CD14-positive monocyte (primary cell): ENCODE measurements at regions not wholly inside any gene's neighbourhood (a gene's known extent, or its start where the extent isn't known, plus 50 kb on each side); places are given as distances from the start of the nearest gene placed in this dataset.
"Not testable (repeated sequence)": the region's sequence is repeated elsewhere in the genome, so short reads cannot be mapped to it uniquely, and the experiment has no call there.

Experiments
- DNase-seq, 3 donors: peaks; one replicate each; pipeline ENCODE4 v3.0.0-alpha.2; 2011 to 2022
- H2AFZ ChIP-seq: 2 replicates; pipeline ENCODE4 v1.6.0; 2012; ENCODE audit warnings: mild to moderate bottlenecking, low read depth, low read length, inconsistent platforms; ENCODE audit not compliant: insufficient read depth, poor library complexity, severe bottlenecking
- H3K27ac ChIP-seq, 2 donors: 1 replicate in 1 of 2; 2 replicates in 1 of 2; pipeline ENCODE4 v1.5.1; 2012 to 2013; ENCODE audit warnings: low read length in 2 of 2, control low read depth in 1 of 2, inconsistent platforms in 1 of 2, low read depth in 1 of 2, mild to moderate bottlenecking in 1 of 2
- H3K27me3 ChIP-seq, 2 donors: one replicate each; pipeline versions ENCODE4 v1.6.0 to v1.6.1; 2011 to 2013; ENCODE audit warnings: low read length in 2 of 2; ENCODE audit not compliant: control insufficient read depth in 2 of 2, insufficient read depth in 2 of 2
- H3K36me3 ChIP-seq, 2 donors: replicated peaks in 1 of 2; 1 replicate in 1 of 2; 2 replicates in 1 of 2; pipeline versions ENCODE4 v1.5.1 to v1.6.1; 2012 to 2013; ENCODE audit warnings: low read length in 2 of 2, control low read depth in 1 of 2, inconsistent platforms in 1 of 2, mild to moderate bottlenecking in 1 of 2; ENCODE audit not compliant: insufficient read depth in 2 of 2, control insufficient read depth in 1 of 2
- H3K4me1 ChIP-seq, 2 donors: 1 replicate in 1 of 2; 2 replicates in 1 of 2; pipeline versions ENCODE4 v1.5.1 to v1.6.1; 2012 to 2013; ENCODE audit warnings: low read length in 2 of 2, control low read depth in 1 of 2, inconsistent platforms in 1 of 2, mild to moderate bottlenecking in 1 of 2, moderate library complexity in 1 of 2; ENCODE audit not compliant: insufficient read depth in 2 of 2, control insufficient read depth in 1 of 2
- H3K4me2 ChIP-seq: replicated peaks from 2 replicates; pipeline ENCODE3; 2012; ENCODE audit warnings: low read length, moderate library complexity, mild to moderate bottlenecking; ENCODE audit not compliant: poor library complexity, severe bottlenecking; ENCODE audit errors: extremely low read depth
- H3K4me3 ChIP-seq, 3 experiments: fragments of 200-600 bp in 1 of 3; sonication (generic) in 1 of 3; replicated peaks in 1 of 3; 1 replicate in 2 of 3; 2 replicates in 1 of 3; pipeline ENCODE4 v1.5.1; 2011 to 2013; ENCODE audit warnings: low read length in 3 of 3, mild to moderate bottlenecking in 3 of 3, control low read depth in 2 of 3, low read depth in 2 of 3, inconsistent platforms in 1 of 3, moderate library complexity in 1 of 3
- H3K79me2 ChIP-seq: 2 replicates; pipeline ENCODE4 v1.6.0; 2012; ENCODE audit warnings: mild to moderate bottlenecking, control low read depth, inconsistent platforms, low read length, moderate library complexity; ENCODE audit not compliant: insufficient read depth
- H3K9ac ChIP-seq: 2 replicates; pipeline ENCODE4 v1.6.0; 2017; ENCODE audit warnings: low read length, mild to moderate bottlenecking; ENCODE audit not compliant: insufficient read depth, poor library complexity, severe bottlenecking
- H3K9me3 ChIP-seq, 2 donors: replicated peaks in 1 of 2; 1 replicate in 1 of 2; 2 replicates in 1 of 2; pipeline versions ENCODE4 v1.5.1 to v1.6.1; 2012 to 2013; ENCODE audit warnings: low read length in 2 of 2, control low read depth in 1 of 2; ENCODE audit not compliant: control insufficient read depth in 1 of 2, insufficient read depth in 1 of 2
- H4K20me1 ChIP-seq: 2 replicates; pipeline ENCODE4 v1.6.0; 2012; ENCODE audit warnings: mild to moderate bottlenecking, low read length, control low read depth, moderate library complexity; ENCODE audit not compliant: insufficient read depth
- H3K27ac Mint-ChIP-seq, 7 donors: one replicate each; pipeline ENCODE4 v1.8.0; 2020; ENCODE audit warnings: mild to moderate bottlenecking in 7 of 7, mixed read lengths in 7 of 7, moderate library complexity in 6 of 7, inconsistent platforms in 2 of 7
- H3K27me3 Mint-ChIP-seq, 3 donors: one replicate each; pipeline ENCODE4 v1.8.0; 2021 to 2022; ENCODE audit warnings: low read depth in 3 of 3, mild to moderate bottlenecking in 3 of 3, mixed read lengths in 3 of 3, moderate library complexity in 3 of 3, inconsistent platforms in 1 of 3
- H3K36me3 Mint-ChIP-seq, 2 donors: one replicate each; pipeline ENCODE4 v1.8.0; 2020; ENCODE audit warnings: mixed read lengths in 2 of 2, inconsistent platforms in 1 of 2, mild to moderate bottlenecking in 1 of 2
- H3K4me1 Mint-ChIP-seq: one replicate; pipeline ENCODE4 v1.8.0; 2020; ENCODE audit warnings: mild to moderate bottlenecking, mixed read lengths
- H3K4me3 Mint-ChIP-seq, 2 donors: one replicate each; pipeline ENCODE4 v1.8.0; 2020; ENCODE audit warnings: mild to moderate bottlenecking in 2 of 2, mixed read lengths in 2 of 2, moderate library complexity in 1 of 2
- H3K9me3 Mint-ChIP-seq, 7 donors: one replicate each; pipeline ENCODE4 v1.8.0; 2020 to 2022; ENCODE audit warnings: mixed read lengths in 7 of 7, mild to moderate bottlenecking in 6 of 7, moderate library complexity in 6 of 7, inconsistent platforms in 2 of 7
- WGBS: methylation state at CpG from one replicate; pipeline ENCODE4 v1.1.5; 2013; ENCODE audit warnings: missing lambda C conversion rate; ENCODE audit not compliant: insufficient coverage; 5-methylcytosine and 5-hydroxymethylcytosine counted together
- intact Hi-C, 2 donors: fragments of 100-400 bp; cut with micrococcal nuclease; formaldehyde crosslinking; loops; one replicate each; pipeline versions ENCODE4 v1.15.0 to v1.15.1; 2023
- TF ChIP-seq, protein P1 (sequence below): fragments of 200-600 bp; IDR thresholded peaks from one replicate; pipeline ENCODE4 v1.8.0; 2022; ENCODE audit warnings: antibody characterized with exemption, mild to moderate bottlenecking

DNA sequence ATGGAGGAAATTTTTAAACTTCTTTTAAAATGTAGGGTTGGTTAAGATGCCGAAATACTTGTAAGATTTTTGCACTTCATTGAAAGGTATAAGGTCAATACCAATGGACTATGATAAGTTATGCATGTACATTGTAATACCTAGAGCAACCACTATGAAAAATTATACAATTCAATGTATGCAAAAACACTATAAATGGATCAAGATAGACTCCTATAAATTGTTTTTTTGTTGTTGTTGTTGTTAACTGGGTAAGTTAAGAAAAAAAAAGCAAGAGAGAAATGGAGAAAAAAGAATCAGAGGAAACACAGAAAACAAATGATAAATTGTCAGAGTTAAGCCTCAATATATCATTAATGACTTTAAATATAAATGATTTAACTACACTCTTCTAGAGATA, 421.2 kb downstream of the TMEM182 start:
- no peaks in the 10 kb centered on the region for H3K9me3 ChIP-seq
- Mint-ChIP-seq H3K4me3 (no peak overlapping the region), H3K4me1 (no peaks in the 10 kb centered on the region), H3K9me3 (peaks cover 0 to 10% (median 2%) of the 10 kb centered on the region in 7 donors), H3K27ac (no peak overlapping the region), H3K27me3 (peaks cover 0 to 3% (median 2%) of the 10 kb centered on the region in 3 donors), H3K36me3 (no peaks in the 10 kb centered on the region)
- no peak overlapping the region for H3K4me2 ChIP-seq
- H3K27ac ChIP-seq = no peak overlapping the region
- no peaks in the 10 kb centered on the region for H3K36me3 ChIP-seq
- no peaks in the 10 kb centered on the region for H3K4me1 ChIP-seq
- H3K9ac ChIP-seq = no peak overlapping the region
- intact Hi-C loops = no loop called here
- no peaks in the 10 kb centered on the region for H3K79me2 ChIP-seq
- no peak for DNase-seq
- H2AFZ ChIP-seq = no peak overlapping the region
- H3K4me3 ChIP-seq = no peak overlapping the region
- no peaks in the 10 kb centered on the region for H4K20me1 ChIP-seq
- no CpG with 5 or more reads among the region's 1 CpG for WGBS
- TF ChIP-seq, protein P1, sequence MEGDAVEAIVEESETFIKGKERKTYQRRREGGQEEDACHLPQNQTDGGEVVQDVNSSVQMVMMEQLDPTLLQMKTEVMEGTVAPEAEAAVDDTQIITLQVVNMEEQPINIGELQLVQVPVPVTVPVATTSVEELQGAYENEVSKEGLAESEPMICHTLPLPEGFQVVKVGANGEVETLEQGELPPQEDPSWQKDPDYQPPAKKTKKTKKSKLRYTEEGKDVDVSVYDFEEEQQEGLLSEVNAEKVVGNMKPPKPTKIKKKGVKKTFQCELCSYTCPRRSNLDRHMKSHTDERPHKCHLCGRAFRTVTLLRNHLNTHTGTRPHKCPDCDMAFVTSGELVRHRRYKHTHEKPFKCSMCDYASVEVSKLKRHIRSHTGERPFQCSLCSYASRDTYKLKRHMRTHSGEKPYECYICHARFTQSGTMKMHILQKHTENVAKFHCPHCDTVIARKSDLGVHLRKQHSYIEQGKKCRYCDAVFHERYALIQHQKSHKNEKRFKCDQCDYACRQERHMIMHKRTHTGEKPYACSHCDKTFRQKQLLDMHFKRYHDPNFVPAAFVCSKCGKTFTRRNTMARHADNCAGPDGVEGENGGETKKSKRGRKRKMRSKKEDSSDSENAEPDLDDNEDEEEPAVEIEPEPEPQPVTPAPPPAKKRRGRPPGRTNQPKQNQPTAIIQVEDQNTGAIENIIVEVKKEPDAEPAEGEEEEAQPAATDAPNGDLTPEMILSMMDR = no peak
- H3K27me3 ChIP-seq = no peaks in the 10 kb centered on the region

DNA sequence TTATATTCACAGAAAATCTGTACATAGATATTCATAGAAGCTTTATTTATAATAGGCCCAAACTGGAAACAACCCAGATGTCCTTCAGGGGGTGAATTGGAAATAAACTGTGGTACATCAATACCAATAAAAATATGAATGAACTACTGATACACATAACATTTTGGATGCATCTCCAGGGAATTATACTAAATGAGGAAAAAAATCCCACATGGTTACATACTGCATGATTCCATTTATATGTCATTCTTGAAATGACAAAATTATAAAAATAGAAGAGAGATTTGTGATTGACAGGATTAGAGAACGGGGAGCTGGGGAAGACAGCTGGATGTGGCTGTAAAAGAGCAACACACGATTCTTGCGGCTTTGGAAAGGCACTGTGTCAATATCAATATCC, 435.0 kb downstream of the TMEM182 start:
- Histone ChIP-seq H3K4me1 (no peaks in the 10 kb centered on the region), H3K4me3 (no peak overlapping the region), H3K79me2 (no peaks in the 10 kb centered on the region), H3K27me3 (no peaks in the 10 kb centered on the region), H3K9me3 (peaks cover 8 to 10% of the 10 kb centered on the region in 2 donors), H2AFZ (no peak overlapping the region), H3K27ac (no peak overlapping the region), H3K36me3 (no peaks in the 10 kb centered on the region), H4K20me1 (no peaks in the 10 kb centered on the region), H3K9ac (no peak overlapping the region), H3K4me2 (no peak overlapping the region)
- TF ChIP-seq, protein P1 = no peak
- H3K27me3 Mint-ChIP-seq = no peaks in the 10 kb centered on the region
- no peaks in the 10 kb centered on the region for H3K36me3 Mint-ChIP-seq
- peaks cover 2 to 12% (median 9%) of the 10 kb centered on the region in 7 donors for H3K9me3 Mint-ChIP-seq
- no peak overlapping the region for H3K27ac Mint-ChIP-seq
- DNase-seq = no peak
- WGBS = no CpG with 5 or more reads among the region's 3 CpGs
- H3K4me1 Mint-ChIP-seq = no peaks in the 10 kb centered on the region
- no peak overlapping the region for H3K4me3 Mint-ChIP-seq
- intact Hi-C loops = no loop called here

DNA sequence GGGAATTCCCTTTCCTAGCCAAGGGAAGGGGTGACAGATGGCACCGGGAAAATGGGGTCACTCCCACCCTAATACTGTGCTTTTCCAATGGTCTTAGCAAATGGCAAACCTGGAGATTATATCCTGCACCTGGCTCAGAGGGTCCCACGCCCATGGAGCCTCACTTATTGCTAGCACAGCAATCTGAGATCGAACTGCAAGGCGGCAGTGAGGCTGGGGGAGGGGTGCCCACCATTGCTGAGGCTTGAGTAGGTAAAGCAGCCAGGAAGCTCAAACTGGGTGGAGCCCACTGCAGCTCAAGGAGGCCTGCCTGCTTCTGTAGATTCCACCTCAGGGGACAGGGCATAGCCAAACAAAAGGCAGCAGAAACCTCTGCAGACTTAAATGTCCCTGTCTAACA, 438.9 kb downstream of the TMEM182 start:
- peaks cover 8 to 10% of the 10 kb centered on the region in 2 donors for H3K9me3 ChIP-seq
- H3K36me3 Mint-ChIP-seq, H2AFZ ChIP-seq, H3K4me1 ChIP-seq, H3K9ac ChIP-seq, intact Hi-C loops, H3K36me3 ChIP-seq, H3K27ac ChIP-seq, H3K4me3 Mint-ChIP-seq, H3K79me2 ChIP-seq, H3K27me3 Mint-ChIP-seq, H3K27me3 ChIP-seq, H3K4me2 ChIP-seq, H3K4me3 ChIP-seq, H3K4me1 Mint-ChIP-seq, H4K20me1 ChIP-seq, DNase-seq, H3K27ac Mint-ChIP-seq: not testable (repeated sequence)
- 95% methylated on average over 3 of the region's 4 CpGs for WGBS
- peaks cover 7 to 15% (median 12%) of the 10 kb centered on the region in 7 donors for H3K9me3 Mint-ChIP-seq
